ENCODE measurements at regions not wholly inside any gene's neighbourhood (a gene's known extent, or its start where the extent isn't known, plus 50 kb on each side); places are given as distances from the start of the nearest gene placed in this dataset.

DNA sequence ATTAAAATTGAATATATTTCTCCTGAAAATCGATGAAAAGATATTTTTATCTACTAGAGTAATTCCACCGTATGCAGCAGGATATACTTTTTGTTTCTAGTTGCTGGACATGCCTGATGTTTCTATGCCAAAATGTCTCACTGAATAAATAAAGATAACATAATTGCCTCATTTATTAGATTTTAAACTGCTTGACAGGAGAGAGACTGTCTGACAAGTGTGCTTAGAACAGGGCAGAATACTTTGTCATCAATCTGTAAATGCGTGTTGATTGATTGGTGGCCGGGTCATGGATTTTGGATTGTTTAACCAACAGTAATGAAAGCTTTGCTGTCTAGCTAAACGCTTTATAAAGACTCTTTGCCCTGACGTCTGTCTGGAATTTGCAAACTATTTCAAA, 339.0 kb downstream of the CHRM3 start:
- no peak for DNase-seq
- Histone ChIP-seq H3K79me2 (ENCODE audit: insufficient read depth) (no peaks in the 10 kb centered on the region), H3K27me3 (replicated peaks; ENCODE audit: insufficient read depth) (no peaks in the 10 kb centered on the region), H2AFZ (no peak overlapping the region), H3K9me2 (ENCODE audit: insufficient read depth) (no peaks in the 10 kb centered on the region), H3K4me2 (ENCODE audit: unreplicated experiment) (no peak overlapping the region), H3K9me3 (ENCODE audit: low read depth) (no peaks in the 10 kb centered on the region), H4K20me1 (ENCODE audit: insufficient read depth) (no peaks in the 10 kb centered on the region), H3K27ac (no peak overlapping the region), H3K9ac (no peak overlapping the region), H3F3A (ENCODE audit: insufficient read depth) (no peaks in the 10 kb centered on the region), H3K36me3 (ENCODE audit: low read depth) (no peaks in the 10 kb centered on the region), H3K4me1 (ENCODE audit: insufficient read depth) (no peaks in the 10 kb centered on the region), H3K4me3 (no peak overlapping the region)
- 12 to 14% methylated on average over 6 of the region's 6 CpGs for WGBS, 2 experiments (ENCODE audit: low coverage in 1 of 2, low lambda C conversion rate in 2 of 2, missing lambda C conversion rate in 2 of 2)
- TF ChIP-seq EZH2 (IDR thresholded peaks at IDR 0.05; ENCODE audit: insufficient read depth, poor library complexity, severe bottlenecking) (no peak), EZH2phosphoT487 (IDR thresholded peaks at IDR 0.05; ENCODE audit: insufficient read depth, low read depth) (no peak)
- in situ Hi-C loops (cut with MboI) = no loop called here

DNA sequence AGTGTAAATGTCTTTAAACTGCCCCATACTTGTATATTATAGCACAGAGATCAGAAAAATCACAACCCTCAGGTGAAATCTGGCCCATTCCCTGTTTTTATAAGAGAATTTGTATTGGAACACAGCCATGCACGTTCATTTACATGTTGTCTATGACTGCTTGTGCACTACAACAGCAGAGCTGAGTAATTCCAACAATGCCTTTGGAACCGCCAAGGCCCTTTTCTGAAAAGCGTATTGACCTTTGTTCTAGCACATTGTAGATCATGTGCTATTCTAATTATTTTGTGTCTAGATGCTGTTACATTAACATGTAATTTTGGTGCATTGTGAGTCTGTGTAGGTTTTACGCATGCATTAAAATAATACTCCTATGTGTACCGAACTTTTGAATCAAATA, 339.6 kb downstream of the CHRM3 start:
- Histone ChIP-seq H3F3A (ENCODE audit: insufficient read depth) (no peaks in the 10 kb centered on the region), H3K36me3 (ENCODE audit: low read depth) (no peaks in the 10 kb centered on the region), H3K9ac (no peak overlapping the region), H3K4me2 (ENCODE audit: unreplicated experiment) (no peak overlapping the region), H3K4me1 (ENCODE audit: insufficient read depth) (no peaks in the 10 kb centered on the region), H3K27ac (no peak overlapping the region), H3K9me3 (ENCODE audit: low read depth) (no peaks in the 10 kb centered on the region), H3K79me2 (ENCODE audit: insufficient read depth) (no peaks in the 10 kb centered on the region), H4K20me1 (ENCODE audit: insufficient read depth) (no peaks in the 10 kb centered on the region), H3K9me2 (ENCODE audit: insufficient read depth) (no peaks in the 10 kb centered on the region), H3K27me3 (replicated peaks; ENCODE audit: insufficient read depth) (no peaks in the 10 kb centered on the region), H2AFZ (no peak overlapping the region), H3K4me3 (no peak overlapping the region)
- in situ Hi-C loops (cut with MboI) = no loop called here
- TF ChIP-seq EZH2phosphoT487 (IDR thresholded peaks at IDR 0.05; ENCODE audit: insufficient read depth, low read depth) (no peak), EZH2 (IDR thresholded peaks at IDR 0.05; ENCODE audit: insufficient read depth, poor library complexity, severe bottlenecking) (no peak)
- WGBS, 2 experiments (ENCODE audit: low coverage in 1 of 2, low lambda C conversion rate in 2 of 2, missing lambda C conversion rate in 2 of 2) = 33 to 37% methylated on average over 5 of the region's 5 CpGs
- no peak for DNase-seq

DNA sequence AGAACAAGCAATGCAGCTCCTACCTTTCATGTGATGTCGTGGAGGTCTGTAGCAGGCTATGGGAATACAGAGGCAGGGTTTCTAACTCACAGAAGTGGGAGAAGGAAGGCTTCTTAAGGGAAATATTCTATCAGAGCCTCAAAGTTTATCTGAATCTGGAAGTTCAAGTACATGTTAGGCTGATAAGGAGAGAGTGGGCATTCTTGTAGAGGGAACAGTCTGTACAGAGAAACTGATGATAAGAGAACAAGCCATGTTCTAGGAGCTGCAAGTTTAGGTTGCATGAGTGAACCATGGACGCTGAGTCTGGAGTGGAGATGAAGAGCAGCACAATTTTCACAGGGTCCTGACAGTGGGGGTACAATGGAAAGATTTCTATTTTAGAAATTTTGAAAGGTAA, 344.0 kb downstream of the CHRM3 start:
- Histone ChIP-seq H3K27ac (no peak overlapping the region), H3K9me2 (ENCODE audit: insufficient read depth) (no peaks in the 10 kb centered on the region), H4K20me1 (ENCODE audit: insufficient read depth) (no peaks in the 10 kb centered on the region), H3F3A (ENCODE audit: insufficient read depth) (no peaks in the 10 kb centered on the region), H2AFZ (no peak overlapping the region), H3K9me3 (ENCODE audit: low read depth) (no peaks in the 10 kb centered on the region), H3K4me1 (ENCODE audit: insufficient read depth) (no peaks in the 10 kb centered on the region), H3K79me2 (ENCODE audit: insufficient read depth) (no peaks in the 10 kb centered on the region), H3K27me3 (replicated peaks; ENCODE audit: insufficient read depth) (no peaks in the 10 kb centered on the region), H3K4me2 (ENCODE audit: unreplicated experiment) (no peak overlapping the region), H3K9ac (no peak overlapping the region), H3K36me3 (ENCODE audit: low read depth) (no peaks in the 10 kb centered on the region), H3K4me3 (no peak overlapping the region)
- in situ Hi-C loops (cut with MboI) = no loop called here
- no peak for DNase-seq
- 5 to 7% methylated on average over 2 of the region's 2 CpGs for WGBS, 2 experiments (ENCODE audit: low coverage in 1 of 2, low lambda C conversion rate in 2 of 2, missing lambda C conversion rate in 2 of 2)
- TF ChIP-seq EZH2 (IDR thresholded peaks at IDR 0.05; ENCODE audit: insufficient read depth, poor library complexity, severe bottlenecking) (no peak), EZH2phosphoT487 (IDR thresholded peaks at IDR 0.05; ENCODE audit: insufficient read depth, low read depth) (no peak)

DNA sequence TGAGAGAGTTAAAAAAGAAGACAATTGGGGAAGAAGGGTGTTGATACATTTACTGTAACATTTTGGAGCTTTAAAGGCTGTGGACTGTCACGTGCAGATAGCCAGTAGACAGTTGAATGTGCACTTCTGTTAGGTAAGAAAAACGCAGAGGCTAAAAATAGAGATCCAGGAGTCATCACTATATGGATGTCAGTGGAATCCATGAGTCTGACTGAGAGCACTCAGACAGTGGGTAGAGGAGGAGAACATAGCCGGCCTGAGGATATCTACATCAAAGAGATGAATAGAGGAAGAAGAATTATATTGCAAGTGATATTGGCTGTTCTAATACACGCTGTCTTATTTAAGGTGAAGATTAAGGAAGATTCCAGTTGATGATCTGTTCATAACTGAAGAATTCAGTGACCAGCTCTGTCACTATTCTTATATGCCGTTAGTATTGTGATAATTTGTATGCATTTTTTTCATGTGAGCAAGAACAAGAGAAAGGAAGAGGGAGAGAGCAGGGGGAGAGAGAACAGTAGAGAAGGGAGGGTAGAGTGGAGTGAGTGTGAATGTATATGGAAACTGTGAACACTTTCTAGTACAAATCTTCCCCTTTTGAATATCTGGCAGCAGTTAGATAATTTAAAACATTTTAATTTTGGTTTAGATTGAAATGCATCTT, 344.8 kb downstream of the CHRM3 start:
- Histone ChIP-seq H3K79me2 (ENCODE audit: insufficient read depth) (no peaks in the 10 kb centered on the region), H2AFZ (no peak overlapping the region), H3K9ac (no peak overlapping the region), H3K4me3 (no peak overlapping the region), H3F3A (ENCODE audit: insufficient read depth) (no peaks in the 10 kb centered on the region), H3K36me3 (ENCODE audit: low read depth) (no peaks in the 10 kb centered on the region), H3K27ac (no peak overlapping the region), H3K4me1 (ENCODE audit: insufficient read depth) (no peaks in the 10 kb centered on the region), H3K4me2 (ENCODE audit: unreplicated experiment) (no peak overlapping the region), H3K9me3 (ENCODE audit: low read depth) (no peaks in the 10 kb centered on the region), H4K20me1 (ENCODE audit: insufficient read depth) (no peaks in the 10 kb centered on the region), H3K27me3 (replicated peaks; ENCODE audit: insufficient read depth) (no peaks in the 10 kb centered on the region), H3K9me2 (ENCODE audit: insufficient read depth) (no peaks in the 10 kb centered on the region)
- WGBS, 2 experiments (ENCODE audit: low coverage in 1 of 2, low lambda C conversion rate in 2 of 2, missing lambda C conversion rate in 2 of 2) = 9 to 13% methylated on average over 5 of the region's 5 CpGs
- no peak for DNase-seq
- TF ChIP-seq EZH2phosphoT487 (IDR thresholded peaks at IDR 0.05; ENCODE audit: insufficient read depth, low read depth) = no peak
- no peak for TF ChIP-seq EZH2 (IDR thresholded peaks at IDR 0.05; ENCODE audit: insufficient read depth, poor library complexity, severe bottlenecking)
- in situ Hi-C loops (cut with MboI) = no loop called here

DNA sequence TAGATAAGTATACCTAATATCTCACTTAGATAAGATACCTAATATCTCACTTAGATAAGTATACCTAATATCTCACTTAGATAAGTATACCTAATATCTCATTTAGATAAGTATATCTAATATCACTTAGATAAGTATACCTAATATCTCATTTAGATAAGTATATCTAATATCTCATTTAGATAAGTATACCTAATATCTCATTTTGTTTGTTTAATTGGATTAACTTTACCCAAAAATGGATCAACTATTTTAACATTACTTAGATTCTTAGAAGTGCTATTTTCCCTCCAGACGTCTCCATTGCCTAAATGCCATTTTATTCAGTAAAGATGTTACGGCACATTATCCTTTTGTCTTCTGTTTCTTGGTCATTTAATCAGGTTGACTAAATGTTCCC, 346.4 kb downstream of the CHRM3 start:
- Histone ChIP-seq H2AFZ (no peak overlapping the region), H3K9me3 (ENCODE audit: low read depth) (no peaks in the 10 kb centered on the region), H3K36me3 (ENCODE audit: low read depth) (no peaks in the 10 kb centered on the region), H4K20me1 (ENCODE audit: insufficient read depth) (no peaks in the 10 kb centered on the region), H3K4me1 (ENCODE audit: insufficient read depth) (no peaks in the 10 kb centered on the region), H3K27ac (no peak overlapping the region), H3K27me3 (replicated peaks; ENCODE audit: insufficient read depth) (no peaks in the 10 kb centered on the region), H3K9ac (no peak overlapping the region), H3K79me2 (ENCODE audit: insufficient read depth) (no peaks in the 10 kb centered on the region), H3K4me2 (ENCODE audit: unreplicated experiment) (no peak overlapping the region), H3K4me3 (no peak overlapping the region), H3F3A (ENCODE audit: insufficient read depth) (no peaks in the 10 kb centered on the region), H3K9me2 (ENCODE audit: insufficient read depth) (no peaks in the 10 kb centered on the region)
- in situ Hi-C loops (cut with MboI) = no loop called here
- WGBS, 2 experiments (ENCODE audit: low coverage in 1 of 2, low lambda C conversion rate in 2 of 2, missing lambda C conversion rate in 2 of 2) = 23 to 37% methylated on average over 2 of the region's 2 CpGs
- no peak for DNase-seq
- TF ChIP-seq EZH2phosphoT487 (IDR thresholded peaks at IDR 0.05; ENCODE audit: insufficient read depth, low read depth) (no peak), EZH2 (IDR thresholded peaks at IDR 0.05; ENCODE audit: insufficient read depth, poor library complexity, severe bottlenecking) (no peak)

Measured in GM23248 (cell line).